HG02759 (cell line): ENCODE measurements at regions not wholly inside any gene's neighbourhood (a gene's known extent, or its start where the extent isn't known, plus 50 kb on each side); places are given as distances from the start of the nearest gene placed in this dataset.

ENCODE experiments used
- ATAC-seq: cut with Tn5 transposase; IDR thresholded peaks from one replicate; pipeline ENCODE4 v1.9.1; 2021; ENCODE audit warnings: mild to moderate bottlenecking, moderate library complexity; ENCODE audit not compliant: unreplicated experiment

DNA sequence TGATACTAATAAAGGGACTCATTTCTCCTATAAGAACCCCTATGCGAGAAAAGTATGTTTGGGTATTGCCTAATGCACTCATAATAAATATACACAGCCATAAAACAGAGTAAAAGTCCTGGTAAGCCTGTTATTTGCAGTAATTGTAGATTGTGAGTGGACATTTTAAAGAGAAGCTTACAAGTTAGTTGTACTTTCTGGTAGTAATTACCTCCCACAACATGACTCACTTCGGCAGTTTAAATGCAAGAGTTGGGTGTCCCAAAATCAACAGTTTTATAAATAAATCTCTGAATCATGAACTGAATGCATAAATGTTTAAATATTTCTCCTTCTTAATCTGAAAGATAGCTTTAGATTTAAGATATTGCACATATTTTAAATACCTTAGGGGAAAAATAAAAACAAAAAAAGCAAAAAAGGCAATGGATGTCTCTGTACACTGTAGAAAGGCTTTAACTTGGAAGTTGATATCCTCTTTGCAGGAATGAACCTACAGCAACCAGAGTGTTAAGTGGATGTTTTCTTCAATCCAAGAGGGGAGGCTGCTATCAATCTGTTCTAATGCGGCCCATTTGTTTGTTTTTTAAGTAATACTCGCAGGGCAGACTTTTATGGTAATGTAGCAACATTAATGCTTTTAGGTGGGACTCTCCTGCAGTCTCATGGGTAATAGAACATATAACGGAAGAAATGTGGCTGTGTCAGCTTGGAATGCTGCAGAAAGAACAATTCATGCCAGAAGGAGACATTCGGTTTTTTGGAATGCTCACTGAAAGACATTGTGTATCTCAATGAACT is 57.3 kb upstream of the ZEB1 start:
- no peak for ATAC-seq

DNA sequence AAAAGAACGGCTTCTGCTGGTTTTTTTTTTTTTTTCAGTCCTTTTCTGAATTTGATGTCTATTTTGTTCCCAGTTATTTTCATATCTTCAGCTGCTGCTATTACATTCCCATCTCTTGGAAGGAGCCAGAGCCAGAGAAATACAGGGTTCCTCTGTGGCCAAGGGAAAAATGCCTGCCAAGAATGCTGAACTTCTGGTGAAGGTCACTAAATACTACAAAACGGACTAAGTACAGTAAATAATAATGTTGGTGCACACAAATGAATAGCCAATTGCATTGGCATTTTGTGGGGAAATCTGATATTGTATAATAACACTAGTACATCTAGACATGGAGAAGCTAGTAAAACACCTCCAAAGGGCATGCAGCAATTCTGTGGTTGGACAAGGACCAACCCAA is 56.3 kb upstream of the ZEB1 start:
- ATAC-seq, result no peak

DNA sequence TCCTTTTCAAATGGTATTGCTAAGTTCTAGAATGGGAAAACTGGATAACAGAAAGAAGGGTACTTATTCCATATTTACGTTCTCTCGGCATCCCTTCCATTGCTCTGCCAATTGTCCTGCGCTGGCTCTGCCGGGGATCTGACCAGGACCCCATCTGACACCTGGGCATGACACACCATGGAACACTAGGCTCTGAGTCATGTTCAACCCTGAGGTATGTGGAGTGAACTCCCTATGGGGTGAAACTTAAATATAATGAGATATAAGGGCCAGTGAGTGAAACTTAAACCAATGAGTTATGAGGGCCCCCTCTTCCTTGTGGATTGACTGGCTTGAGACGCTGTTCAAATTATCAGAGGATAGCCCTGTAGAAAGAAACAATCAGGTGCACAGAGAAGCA is 55.1 kb upstream of the ZEB1 start:
- no peak for ATAC-seq

DNA sequence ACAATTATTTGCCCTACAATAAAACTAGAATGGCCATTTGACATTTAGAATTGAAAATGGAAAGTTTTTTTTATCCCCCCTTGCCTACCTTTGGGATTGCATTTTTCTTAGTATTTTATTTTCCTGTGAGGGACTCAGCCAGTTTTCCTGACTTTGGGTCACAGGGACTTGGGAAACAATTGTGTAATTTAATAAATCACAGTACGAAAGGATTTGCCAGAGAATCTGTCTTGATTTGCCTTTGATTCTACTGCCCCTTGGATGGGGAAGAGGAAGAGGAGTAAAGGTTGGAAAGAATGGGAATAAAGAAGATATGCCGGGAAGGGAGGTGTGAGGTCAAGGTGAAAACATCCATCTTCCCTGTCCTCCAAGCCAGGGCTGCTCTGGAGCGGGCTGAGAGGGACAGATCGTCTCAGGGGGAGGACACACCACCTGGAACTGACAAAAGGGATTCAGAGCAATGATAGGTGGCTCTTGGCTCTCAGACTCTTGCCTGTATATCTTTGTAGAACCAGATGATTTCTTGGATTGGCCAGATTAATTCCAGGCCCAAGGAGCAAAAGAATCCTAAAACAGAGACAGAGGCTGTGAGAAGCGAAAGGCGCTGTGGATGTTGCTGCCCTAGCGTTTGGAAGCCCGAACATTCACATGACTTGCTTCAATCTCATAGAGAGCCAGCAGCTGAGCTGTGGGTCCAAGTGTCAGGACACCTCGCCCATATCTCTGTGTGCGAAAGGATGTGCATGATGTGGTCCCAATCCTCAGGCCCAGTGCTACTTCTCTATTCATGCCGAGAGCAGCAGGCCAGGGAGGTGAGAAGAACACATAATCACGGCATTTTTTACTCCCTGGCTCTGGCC is 50.3 kb upstream of the ZEB1 start:
- ATAC-seq, result no peak
